ENCODE measurements at regions not wholly inside any gene's neighbourhood (a gene's known extent, or its start where the extent isn't known, plus 50 kb on each side); places are given as distances from the start of the nearest gene placed in this dataset.

DNA sequence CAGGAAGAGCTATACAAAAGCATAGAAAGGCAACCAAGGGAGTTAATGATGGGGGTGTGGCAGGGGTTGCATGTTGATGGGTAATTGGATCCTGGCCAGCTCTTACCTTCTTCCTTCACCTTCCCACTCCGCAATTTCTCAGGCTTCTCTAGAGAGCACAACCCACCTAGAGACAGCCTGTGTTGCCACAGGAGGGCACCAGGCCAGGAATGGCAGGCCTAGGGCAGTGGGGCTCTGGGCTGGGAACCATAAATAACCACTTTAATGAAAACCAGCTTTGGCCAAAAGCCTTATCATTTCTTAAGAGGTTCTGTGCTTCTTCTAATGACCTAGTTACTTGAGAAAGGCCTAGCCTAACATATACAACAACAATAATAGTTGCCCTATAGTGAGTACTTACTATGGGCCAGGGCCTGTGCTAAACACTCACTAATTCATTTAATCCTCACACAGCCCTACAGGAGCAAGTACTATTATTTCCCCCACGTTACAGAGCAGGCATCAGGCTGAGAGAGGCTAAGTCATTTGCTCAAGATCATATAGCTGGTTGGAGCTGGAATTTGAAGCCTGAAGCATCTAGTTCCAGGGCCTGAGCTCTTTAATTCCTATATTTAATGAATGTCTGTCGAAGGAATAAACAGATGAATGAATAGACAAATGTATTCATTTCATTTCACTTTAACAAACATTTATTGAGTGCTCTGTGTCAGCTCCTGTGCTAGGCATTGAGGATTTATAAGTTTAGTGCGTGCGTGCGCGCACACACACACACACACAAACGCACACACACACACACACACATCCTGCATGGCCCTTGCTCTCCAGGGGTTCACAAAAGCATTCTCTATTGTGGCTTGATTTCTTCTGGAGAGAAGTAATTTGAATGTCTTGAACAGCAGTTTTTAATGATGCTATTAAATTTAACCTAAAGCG lies 66.8 kb downstream of the RTL9 start:
- Histone ChIP-seq H3K4me1 (ENCODE audit: control insufficient read depth in 1 of 2, low read depth in 2 of 2) (peaks cover 0 to under 1% of the 10 kb centered on the region in 2 donors), H3K36me3 (no peaks in the 10 kb centered on the region), H3K4me3 (no peak overlapping the region), H3K27ac (no peak overlapping the region), H3K9me3 (no peaks in the 10 kb centered on the region), H3K27me3 (replicated peaks; ENCODE audit: insufficient read depth) (no peaks in the 10 kb centered on the region)
- DNase-seq (ENCODE audit: low spot score) (no peak), ATAC-seq (ENCODE audit: insufficient number of reproducible peaks, low FRiP score, low read depth) (no peak)
- TF ChIP-seq, protein P1, sequence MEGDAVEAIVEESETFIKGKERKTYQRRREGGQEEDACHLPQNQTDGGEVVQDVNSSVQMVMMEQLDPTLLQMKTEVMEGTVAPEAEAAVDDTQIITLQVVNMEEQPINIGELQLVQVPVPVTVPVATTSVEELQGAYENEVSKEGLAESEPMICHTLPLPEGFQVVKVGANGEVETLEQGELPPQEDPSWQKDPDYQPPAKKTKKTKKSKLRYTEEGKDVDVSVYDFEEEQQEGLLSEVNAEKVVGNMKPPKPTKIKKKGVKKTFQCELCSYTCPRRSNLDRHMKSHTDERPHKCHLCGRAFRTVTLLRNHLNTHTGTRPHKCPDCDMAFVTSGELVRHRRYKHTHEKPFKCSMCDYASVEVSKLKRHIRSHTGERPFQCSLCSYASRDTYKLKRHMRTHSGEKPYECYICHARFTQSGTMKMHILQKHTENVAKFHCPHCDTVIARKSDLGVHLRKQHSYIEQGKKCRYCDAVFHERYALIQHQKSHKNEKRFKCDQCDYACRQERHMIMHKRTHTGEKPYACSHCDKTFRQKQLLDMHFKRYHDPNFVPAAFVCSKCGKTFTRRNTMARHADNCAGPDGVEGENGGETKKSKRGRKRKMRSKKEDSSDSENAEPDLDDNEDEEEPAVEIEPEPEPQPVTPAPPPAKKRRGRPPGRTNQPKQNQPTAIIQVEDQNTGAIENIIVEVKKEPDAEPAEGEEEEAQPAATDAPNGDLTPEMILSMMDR (IDR thresholded peaks at IDR 0.05), result no peak

DNA sequence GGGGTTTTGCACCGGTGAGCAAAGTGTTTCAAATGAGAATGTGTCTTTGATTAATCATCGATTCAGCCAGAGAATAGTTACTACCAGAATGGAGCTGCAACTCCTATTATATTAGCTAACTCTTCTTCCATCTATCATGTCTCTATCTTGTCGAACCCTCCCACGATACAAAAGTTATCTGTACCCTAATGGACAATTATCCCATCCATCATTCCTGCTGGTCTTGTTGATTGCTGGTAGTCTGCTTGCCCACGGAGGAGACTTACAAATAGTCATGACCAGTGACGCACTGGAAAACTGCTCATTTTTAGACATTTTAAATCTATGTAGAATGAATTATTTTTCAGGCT lies 67.5 kb downstream of the RTL9 start:
- Histone ChIP-seq H3K9me3 (no peaks in the 10 kb centered on the region), H3K27ac (no peak overlapping the region), H3K36me3 (no peaks in the 10 kb centered on the region), H3K4me1 (ENCODE audit: control insufficient read depth in 1 of 2, low read depth in 2 of 2) (no peaks in the 10 kb centered on the region), H3K27me3 (replicated peaks; ENCODE audit: insufficient read depth) (no peaks in the 10 kb centered on the region), H3K4me3 (no peak overlapping the region)
- no peak for ATAC-seq (ENCODE audit: insufficient number of reproducible peaks, low FRiP score, low read depth)
- TF ChIP-seq, protein P1 (IDR thresholded peaks at IDR 0.05), result no peak
- DNase-seq (ENCODE audit: low spot score), result no peak

DNA sequence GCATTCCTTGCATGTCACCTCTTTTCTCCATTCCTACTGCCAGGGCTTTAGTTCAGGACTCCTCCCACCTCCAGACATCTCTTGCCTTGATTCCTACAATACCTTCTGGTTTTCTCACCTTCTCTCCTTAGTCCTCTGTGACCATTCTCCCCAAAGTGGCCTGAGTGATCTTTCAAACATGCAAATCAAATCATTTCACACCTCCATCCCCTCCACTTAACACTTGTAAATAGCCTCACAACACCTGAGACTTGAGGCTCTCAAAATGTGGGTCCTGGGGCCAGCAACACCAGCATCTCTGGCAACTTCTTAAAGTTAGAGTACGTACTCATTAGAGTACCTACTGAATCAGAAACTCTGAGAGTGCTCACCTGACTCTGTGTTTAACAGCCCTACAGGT lies 68.4 kb downstream of the RTL9 start:
- no peak overlapping the region for H3K4me3 ChIP-seq
- no peaks in the 10 kb centered on the region for H3K9me3 ChIP-seq
- H3K4me1 ChIP-seq (ENCODE audit: control insufficient read depth in 1 of 2, low read depth in 2 of 2), result no peaks in the 10 kb centered on the region
- no peaks in the 10 kb centered on the region for H3K36me3 ChIP-seq
- ATAC-seq (ENCODE audit: insufficient number of reproducible peaks, low FRiP score, low read depth) (no peak), DNase-seq (ENCODE audit: low spot score) (no peak)
- H3K27ac ChIP-seq, result no peak overlapping the region
- no peaks in the 10 kb centered on the region for H3K27me3 ChIP-seq (replicated peaks; ENCODE audit: insufficient read depth)
- TF ChIP-seq, protein P1 (IDR thresholded peaks at IDR 0.05), result no peak

DNA sequence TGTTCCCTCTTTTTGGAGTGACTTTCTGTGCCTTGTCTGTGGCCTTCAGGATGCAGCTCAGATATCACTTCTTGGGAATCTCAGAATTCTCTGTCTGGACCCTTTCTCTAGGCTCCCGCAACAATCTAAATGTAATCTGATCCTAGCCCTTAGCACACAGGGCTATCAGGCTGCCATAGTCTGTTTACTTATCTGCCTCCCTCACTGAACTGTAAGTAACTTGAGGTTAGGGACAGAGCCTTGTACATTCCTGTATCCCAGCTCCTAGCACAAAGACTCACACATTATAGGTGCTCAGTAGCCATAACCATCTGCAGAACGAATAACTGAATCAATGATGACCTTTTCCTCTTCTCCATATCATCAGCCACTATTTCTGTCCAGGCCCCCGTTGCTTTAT lies 69.5 kb downstream of the RTL9 start:
- Histone ChIP-seq H3K36me3 (no peaks in the 10 kb centered on the region), H3K27ac (no peak overlapping the region), H3K9me3 (no peaks in the 10 kb centered on the region), H3K4me1 (ENCODE audit: control insufficient read depth in 1 of 2, low read depth in 2 of 2) (no peaks in the 10 kb centered on the region), H3K4me3 (no peak overlapping the region), H3K27me3 (replicated peaks; ENCODE audit: insufficient read depth) (no peaks in the 10 kb centered on the region)
- TF ChIP-seq, protein P1 (IDR thresholded peaks at IDR 0.05), result no peak
- DNase-seq (ENCODE audit: low spot score) (no peak), ATAC-seq (ENCODE audit: insufficient number of reproducible peaks, low FRiP score, low read depth) (no peak)

DNA sequence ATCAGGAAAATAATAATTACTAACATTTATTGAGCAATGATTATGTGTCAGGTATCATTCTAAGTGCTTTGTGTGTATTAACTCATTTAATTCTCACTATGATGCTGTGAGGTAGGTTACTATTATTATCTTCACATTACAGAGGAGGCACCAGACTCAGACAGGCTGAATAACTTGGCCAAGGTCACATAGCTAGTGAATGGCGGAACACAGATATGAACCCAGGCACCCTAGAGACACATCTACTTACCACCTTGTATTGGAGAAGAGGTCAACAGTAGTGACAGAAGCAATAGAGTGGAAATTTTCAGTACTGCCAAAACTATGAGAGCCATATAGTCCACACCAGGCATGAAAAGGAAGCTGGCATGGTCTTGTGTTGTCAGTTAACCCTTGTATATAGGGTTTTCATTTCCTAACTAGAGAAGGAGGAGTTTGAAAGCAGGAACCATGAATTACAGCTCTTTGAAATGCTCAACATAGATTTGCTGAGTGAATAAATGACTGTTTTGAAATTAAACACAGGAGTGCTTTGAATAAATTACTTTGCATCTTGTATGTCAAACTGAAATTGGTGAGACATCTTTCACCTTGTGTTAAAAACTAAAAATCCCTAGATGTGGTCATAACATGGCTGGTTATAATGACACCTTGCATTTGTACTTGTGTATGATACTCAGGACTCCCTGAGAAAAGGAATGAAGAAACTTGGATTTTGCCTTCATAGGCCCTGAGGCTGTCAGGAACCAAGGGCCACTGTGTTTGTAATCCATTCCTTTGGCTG lies 71.8 kb downstream of the RTL9 start:
- TF ChIP-seq, protein P1 (IDR thresholded peaks at IDR 0.05), result no peak
- Histone ChIP-seq H3K9me3 (no peaks in the 10 kb centered on the region), H3K27me3 (replicated peaks; ENCODE audit: insufficient read depth) (no peaks in the 10 kb centered on the region), H3K4me3 (no peak overlapping the region), H3K4me1 (ENCODE audit: control insufficient read depth in 1 of 2, low read depth in 2 of 2) (no peaks in the 10 kb centered on the region), H3K27ac (no peak overlapping the region), H3K36me3 (no peaks in the 10 kb centered on the region)
- ATAC-seq (ENCODE audit: insufficient number of reproducible peaks, low FRiP score, low read depth) (no peak), DNase-seq (ENCODE audit: low spot score) (no peak)

Measured in thoracic aorta (tissue), 2 donors.